A172 (cell line): ENCODE measurements at regions not wholly inside any gene's neighbourhood (a gene's known extent, or its start where the extent isn't known, plus 50 kb on each side); places are given as distances from the start of the nearest gene placed in this dataset.

Experiments used
- DNase-seq: peaks from one replicate; pipeline ENCODE4 v3.0.0-alpha.2; 2015; ENCODE audit warnings: low spot score

DNA sequence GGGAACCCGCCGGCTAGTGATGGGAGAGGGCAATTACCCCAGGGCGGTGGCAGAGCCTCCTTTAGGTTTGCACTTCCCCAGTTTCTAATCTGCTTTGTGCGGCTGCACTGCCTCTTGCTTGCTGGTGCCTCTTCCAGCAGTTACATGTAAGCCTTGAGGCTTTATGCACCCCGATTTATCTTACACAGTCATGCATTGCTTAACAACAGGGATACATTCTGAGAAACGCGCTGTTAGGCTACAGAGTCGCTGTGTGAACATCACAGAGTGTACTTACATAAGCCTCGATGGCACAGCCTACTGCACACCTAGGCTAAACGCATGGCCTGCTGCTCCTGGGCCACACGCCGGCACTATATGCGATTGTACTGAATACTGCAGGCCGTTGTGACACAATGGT lies 155.6 kb upstream of the MKI67 start:
- no peak for DNase-seq

DNA sequence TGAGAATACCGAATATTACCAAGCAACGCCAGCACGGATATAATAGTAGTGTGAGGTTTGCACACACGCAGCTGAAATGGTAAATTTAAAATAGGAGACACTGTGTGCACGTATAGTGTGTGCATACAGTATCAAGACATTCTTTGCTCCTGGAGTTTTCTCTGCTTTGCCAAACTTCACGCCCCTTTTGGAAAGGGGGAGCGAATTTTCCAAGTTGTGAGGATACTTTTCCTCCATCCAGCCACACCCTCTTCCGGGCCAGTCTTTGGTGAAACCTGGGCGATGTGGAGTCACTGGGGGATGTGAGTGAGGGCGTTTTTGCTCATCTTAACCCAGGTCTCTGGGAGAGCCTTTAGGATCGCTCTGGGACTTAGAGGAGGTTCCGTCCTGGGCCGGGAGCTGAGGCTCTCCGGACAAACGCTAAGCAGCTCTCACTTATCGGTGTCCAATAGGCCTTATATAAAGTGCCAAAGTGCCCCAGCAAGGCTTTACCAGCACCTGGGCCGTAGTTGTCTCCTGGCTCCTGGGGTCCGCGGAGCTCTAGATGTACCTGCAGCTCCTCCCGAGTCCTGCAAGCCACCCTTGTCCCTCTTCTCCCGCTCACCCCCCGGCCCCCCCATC lies 160.0 kb upstream of the MKI67 start:
- DNase-seq: no peak

DNA sequence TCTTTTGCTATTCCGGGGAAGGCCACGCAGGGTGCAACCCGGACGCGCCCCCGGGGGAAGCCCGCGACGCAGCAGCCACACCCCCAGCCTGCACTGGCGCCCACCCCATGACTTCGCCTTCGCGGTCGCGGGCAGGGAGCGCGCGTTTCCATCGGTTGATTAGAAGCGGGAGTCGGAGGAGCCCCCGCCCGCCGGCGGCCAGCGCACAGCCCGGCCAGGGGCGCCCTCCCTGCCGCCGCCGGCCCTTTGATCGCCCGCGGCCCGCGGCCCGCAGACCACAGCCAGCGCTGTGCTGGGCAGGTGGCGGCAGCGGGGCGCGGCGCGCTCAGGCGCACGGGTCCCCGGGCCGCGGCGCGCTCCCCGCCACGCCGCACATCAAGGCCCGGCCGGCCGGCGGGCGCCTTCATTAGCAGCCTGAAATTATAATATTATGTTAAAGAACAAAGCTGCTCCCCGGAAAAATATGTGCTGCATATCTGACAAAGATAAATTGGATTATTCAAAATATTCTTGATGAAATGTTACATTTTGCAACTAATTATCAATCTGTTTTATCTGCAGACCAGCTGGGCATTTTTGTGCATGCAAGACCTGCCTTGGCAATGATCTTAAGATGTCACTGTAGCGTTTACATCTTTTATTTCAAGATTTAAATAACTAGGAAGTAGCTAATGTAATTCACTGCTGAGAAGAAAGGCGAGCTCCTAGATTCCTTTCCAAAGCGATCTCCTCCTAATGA lies 160.7 kb upstream of the MKI67 start:
- no peak for DNase-seq

DNA sequence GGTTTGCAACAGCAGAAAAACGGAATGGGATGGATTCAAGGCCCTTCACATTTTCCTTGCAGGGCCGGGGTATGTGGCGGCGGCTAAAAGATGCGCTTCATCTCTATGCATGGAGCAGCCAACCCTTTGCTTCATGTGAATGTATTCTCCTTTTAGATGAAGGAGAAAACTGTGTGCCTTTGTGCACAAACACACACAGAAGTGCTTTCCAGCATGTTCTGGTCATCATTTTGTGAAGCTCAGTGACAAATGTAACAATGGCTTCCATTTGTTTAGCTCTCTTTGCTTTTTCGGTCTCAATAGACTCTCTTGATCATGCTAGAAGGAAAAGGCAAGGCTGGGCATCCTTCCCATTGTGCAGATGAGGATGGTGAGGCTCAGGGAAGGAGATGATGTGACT lies 161.7 kb upstream of the MKI67 start:
- no peak for DNase-seq

DNA sequence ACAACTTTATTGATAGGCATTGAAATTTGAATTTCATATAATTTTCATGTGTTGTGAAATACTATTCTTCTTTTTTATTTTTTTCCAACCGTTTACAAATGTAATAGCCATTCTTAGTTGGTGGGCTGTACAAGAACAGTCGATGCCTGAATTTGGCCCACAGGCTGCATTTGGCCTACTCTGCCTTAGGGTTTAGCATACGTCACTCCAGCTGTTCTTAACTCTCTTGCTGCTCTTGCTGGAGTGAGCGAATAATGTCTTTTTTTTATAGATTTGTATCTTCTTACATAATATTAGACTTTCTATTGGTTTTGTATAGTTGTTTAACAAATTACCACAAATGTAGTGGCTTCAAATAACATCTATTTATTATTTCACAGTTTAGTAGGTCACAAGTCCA lies 163.4 kb upstream of the MKI67 start:
- no peak for DNase-seq

DNA sequence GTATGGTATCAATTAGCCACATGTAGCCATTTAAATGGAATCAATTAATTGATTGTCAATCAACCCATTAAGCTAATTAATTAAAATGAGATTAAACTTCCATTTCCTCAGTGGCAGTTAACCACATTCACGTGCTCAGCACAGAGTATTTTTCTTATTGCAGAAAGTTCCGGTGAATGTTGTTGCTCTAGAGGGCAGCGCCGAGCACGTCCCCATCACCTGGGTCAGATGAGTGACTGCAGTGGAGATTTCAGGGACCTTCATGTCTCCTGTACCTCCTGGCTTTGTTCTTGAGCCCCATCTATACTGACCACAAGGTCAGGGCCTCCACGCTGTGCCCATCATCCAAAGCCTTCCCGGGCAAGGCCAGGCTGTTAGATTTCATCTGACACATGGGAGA lies 168.8 kb upstream of the MKI67 start:
- no peak for DNase-seq

DNA sequence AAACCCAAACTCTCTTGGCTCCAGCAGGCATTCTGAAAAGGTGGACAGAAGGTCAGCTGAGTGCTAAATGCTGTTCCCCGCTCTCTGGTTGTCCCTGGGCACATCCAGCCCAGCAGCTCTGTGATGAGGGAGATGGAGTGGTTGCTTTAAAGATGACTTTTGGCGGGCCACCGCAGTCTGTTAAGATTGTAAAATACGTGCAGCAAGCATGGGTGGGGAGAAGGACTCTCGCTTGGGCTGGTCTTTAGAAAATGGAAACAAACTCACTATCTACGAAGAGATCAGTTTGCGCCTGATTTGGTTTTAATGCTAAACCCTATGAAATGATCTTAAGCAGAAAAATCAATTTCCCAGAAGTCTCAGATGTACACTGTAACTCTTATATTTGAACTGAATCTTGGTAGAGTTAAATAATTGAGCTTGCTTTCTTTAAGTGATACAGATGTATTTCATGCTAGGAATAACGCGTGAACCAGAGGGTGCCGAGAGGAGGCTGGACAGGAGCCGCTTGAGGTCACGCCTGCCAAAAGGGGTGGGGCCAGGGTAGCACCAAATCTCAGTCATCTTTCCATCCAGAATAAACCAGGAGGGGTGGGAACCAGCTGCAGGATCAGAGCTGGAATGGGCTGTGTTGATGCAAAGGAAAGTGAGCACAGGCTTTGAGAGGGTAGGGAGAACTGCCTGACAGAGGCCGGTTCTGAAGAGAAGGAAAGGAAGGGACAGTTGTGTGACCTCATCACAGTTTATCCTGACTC lies 170.2 kb upstream of the MKI67 start:
- no peak for DNase-seq

DNA sequence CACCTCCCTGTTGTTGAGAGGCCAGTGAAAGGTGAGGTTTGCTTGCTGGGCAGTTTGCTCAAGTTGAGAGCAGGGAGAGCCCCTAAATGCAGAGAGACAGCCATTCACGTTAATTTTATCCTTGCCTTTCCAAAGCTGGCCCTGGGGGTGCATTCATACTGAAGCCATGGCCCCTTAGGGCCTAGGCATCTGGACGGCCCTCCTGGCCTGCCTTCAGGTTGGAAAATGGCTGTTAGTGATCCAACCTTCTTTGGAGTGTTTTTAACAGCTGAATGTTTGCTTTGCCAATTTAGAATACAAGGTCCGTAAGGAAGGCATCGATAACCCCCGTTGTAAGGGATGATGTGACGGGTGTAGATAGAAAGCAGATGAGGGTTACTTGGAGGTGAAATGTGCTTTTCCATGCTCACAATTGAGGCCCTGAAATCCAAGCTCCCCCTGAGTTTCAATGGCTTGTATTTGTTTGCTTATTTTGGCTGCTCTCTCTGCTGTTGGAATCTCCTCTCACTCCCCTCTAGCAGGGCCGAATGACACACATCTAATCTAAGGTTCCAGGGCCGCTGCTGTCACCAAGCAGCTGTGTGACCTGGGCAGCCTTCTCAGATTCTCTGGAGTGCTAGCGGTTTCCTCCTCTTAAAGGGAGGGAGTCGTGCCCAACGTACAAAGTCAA lies 171.6 kb upstream of the MKI67 start:
- no peak for DNase-seq

DNA sequence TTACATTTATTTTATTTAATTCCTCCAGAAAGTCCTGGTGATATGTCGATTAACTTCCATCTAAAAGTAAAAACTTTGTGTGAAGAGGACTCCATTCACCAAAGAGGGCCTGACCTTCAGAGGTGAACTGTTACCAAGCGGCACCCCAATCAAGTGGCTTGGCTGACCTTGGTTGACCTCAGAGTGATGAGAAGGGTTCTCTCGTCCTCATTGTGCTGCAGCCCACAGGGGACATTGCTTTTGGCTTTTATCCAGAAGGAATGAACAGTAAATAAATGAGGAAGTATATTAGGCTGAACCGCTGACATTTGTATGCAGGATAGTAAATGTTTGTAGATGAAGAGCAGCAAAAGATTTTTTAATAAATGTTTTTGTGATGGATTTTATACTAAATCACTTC lies 172.4 kb upstream of the MKI67 start:
- no peak for DNase-seq

DNA sequence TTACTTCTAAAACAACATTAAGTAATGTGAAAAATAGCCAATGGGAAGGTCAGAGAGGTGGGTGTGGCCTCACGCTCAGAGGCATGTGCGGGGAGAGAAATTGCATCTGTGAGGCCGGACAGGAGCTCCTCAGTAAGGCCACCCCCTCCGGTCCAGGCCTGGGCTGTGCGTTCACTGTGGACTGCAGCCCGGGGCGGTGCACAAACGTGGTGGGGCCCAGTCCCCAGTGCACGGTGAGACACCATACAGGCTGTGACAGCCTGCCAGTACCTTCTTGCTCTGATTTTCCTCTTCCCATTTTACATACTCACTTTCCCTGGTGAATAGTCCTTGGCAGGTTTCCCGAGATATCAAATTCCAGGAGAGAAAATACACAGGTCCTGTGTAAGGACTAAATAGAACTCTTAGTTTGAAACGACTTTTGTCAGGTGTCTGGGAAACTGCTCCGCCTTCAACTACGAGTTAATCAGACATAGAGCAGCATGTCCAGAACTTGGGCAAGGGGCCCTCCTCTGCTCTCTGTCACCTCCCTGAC lies 174.1 kb upstream of the MKI67 start:
- DNase-seq: no peak

DNA sequence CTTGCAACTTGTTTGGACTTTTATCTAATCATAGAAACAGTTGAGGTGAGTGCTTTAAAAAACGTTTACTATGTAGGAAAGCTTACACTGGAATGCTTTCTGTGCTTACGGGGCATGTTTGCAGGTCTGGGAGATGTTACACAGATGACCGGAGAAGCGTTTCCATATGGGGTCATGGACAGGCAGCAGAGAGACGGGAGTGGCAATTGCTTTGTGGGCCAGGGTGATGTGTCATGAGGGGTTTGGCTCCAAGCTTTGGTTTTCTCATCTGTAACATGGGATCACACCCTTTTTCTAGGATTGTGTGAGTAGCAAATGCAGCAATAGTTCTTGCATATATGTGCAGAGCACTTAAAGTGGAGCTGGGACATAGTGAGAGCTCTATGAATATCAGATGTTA lies 174.8 kb upstream of the MKI67 start:
- no peak for DNase-seq

DNA sequence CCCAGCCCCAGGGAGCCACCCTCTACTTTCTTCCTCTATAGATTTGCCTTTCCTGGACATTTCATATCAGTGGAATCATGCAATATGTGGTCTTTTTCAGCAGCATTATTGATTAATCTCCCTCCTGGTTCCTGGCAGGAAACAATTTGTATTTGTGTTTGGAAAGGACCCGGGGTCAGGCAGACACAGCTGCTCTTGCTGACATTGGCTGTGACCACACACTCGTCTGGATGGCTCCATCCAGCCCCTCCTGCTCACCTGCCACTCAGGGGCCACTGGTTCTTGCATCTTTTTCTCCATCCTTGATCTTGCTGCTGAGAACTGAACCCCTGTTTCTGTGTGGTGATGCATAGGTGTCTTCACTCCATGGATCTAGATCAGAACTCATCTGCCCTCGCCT lies 176.6 kb upstream of the MKI67 start:
- DNase-seq: no peak

DNA sequence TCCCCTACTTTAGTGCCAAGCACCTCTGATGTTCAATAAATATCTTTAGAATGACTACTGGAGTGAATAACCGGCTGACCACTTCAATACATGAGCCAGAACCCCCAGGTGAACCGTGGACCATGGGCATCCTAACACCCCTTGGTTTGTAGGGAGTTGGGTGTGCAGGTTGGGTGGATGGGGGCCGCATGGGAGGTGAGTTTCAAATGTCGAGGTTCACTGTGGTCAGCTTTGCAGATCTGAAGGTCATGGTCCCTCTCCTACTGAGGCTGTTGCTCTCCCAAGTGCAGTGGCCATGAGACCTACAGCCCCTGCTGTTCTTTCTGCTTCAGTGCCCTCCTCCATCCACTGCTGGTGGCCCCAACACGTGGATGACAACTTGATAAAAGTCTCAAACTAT lies 178.0 kb upstream of the MKI67 start:
- no peak for DNase-seq

DNA sequence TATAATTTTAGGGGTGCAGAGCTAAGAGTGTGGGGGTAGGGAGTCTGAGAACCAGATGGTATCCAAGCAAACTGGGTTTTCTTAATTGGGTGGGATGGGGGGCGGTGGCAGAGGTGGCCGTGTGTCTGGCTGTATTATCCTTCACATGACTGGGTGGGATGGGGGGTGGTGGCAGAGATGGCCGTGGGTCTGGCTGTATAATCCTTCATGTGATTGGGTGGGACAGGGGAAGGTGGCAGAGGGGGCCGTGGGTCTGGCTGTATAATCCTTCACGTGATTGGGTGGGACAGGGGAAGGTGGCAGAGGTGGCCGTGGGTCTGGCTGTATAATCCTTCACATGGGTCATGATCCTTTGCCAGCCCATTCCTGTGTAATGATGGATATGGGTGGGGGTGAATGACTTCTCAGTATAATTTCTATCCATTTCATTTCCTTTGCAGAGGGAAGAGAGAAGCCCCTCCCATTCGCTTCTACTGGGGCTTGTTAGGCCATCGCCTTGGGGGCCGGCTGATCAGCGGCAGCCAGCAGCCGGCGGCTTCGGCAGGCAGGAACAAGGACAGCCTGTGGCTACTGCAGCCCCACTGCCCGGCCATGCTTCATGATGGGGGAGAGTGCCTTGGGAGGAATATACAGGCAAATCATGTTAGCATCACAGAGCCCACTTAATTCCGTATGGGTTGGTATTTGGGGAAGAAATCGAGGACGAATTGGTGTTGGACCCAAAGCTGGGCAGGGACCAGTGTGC lies 179.6 kb upstream of the MKI67 start:
- DNase-seq: no peak

DNA sequence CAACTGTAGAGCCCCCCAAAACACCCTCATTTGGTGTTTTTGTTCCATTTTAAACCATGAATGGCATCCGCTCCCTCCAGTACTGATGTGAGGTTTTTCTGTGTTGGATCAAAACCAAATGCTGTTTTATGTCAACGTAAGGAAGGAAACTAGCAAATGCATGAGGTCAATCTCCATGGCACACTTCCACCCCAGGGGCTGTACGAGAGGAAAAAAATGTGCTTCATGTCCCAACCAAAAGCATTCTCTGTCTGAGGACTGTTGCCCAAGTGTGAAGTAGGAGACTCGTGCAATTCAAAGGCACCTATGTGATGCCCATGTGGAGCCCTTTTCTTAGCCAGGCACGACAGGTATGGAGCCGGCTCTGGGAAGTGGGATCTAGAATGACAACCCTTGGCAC lies 180.3 kb upstream of the MKI67 start:
- no peak for DNase-seq

DNA sequence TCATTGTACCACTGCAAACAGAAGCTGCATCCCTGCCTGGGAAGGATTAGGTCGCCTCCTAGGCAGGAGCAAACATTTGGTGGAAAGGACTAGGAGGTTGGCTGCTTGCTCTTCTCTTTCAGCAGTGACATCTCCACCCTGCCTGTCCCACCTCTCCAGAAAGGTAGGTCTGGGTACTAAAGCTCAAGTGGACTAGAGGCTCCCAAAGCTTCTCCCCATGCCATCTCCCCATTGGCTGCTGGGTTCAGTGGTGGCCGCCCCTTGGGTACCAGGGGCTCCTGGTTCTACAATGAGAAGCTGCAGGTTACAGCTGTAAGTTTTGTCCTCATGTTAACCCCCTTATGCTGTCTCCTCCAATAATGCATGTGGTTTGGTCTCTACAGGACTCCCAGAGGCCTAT lies 180.7 kb upstream of the MKI67 start:
- DNase-seq: no peak

DNA sequence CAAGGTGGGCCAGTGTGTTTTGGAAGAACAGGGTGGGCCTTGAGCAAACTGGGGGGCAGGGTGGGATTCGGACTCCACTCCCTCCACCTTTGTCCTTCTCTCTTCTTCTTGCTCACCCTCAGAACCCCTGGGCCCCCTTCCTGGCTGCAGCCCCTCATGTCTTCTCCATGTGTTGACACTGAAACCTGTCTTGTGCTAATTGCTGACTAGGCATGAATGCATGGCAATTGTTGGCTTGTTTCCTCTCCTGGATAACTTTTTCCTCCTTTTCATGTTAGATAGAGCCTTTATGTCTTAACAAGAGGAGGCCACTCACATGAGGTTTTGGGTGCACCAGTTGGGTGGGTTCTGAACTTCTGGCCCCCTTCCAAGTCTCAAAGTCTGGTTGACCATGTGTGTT lies 181.6 kb upstream of the MKI67 start:
- no peak for DNase-seq

DNA sequence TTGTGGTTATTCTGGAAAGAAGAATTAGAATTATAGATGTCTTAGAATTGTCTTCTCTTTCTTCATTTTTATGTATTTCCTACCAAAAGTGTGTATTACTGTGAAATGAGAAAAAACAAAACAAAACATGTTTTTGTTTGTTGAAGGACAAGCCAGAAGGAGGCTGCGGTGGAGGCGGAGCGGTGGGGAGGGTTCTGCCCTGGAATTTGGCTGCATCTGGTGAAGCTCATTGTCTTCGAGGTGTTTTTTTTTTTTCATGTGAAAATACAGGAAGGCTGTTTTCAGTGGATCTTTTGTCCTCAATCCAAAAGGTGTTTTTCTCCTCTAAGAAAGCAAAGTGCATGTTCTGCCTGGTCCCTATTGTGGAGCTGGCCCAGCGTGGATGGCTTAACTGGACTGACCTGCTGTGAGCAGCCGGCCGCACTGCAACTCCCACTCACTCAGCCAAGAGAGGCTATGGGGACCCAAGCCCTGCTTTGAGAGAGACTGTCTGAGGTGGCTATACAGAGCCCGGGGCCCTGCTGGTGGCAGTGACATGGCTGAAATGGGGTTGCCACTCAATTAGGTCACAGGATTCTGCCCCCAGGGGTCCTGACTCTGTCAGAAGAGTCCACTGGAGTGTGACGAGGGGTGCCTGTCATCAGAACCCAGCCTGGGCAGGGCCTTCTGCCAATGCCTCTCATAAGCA lies 184.9 kb upstream of the MKI67 start:
- no peak for DNase-seq

DNA sequence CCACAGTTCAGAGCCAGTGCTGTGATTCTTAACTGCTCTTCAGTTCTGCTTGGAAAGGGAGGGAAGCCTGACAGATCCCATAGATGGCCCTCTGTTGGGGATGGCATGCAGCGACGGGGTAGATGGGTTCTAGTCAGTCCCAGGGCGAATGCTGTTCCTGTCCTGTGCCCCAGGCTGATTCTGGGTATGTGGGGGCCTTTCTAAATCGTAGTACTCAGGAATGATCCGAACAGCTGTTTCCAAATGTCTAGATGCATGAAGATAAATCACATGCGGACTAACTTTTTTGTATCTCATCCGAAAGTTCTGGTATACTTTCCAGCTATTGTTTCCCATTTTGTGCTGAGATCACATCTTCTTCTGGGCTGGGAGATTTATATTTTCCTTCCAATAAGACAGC lies 186.0 kb upstream of the MKI67 start:
- no peak for DNase-seq

DNA sequence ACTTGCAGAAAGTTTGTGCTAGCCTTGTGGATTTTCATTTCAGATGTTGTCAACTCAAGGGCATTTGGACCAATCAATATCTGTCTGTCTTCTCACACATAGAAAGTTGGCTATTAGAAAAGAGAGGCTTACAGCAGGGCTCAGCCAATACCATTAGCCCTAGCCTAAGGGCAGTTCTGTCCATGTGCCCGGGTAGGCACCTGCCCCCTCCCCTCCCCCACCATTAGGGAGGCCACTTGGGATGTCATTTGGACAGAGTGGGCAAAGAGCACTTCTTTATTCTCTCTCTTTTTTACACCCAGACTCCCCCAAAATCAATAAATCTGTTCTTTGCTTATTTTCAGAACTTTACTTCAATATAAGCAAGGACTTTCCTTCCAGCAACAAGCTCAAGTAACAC lies 188.5 kb upstream of the MKI67 start:
- no peak for DNase-seq

DNA sequence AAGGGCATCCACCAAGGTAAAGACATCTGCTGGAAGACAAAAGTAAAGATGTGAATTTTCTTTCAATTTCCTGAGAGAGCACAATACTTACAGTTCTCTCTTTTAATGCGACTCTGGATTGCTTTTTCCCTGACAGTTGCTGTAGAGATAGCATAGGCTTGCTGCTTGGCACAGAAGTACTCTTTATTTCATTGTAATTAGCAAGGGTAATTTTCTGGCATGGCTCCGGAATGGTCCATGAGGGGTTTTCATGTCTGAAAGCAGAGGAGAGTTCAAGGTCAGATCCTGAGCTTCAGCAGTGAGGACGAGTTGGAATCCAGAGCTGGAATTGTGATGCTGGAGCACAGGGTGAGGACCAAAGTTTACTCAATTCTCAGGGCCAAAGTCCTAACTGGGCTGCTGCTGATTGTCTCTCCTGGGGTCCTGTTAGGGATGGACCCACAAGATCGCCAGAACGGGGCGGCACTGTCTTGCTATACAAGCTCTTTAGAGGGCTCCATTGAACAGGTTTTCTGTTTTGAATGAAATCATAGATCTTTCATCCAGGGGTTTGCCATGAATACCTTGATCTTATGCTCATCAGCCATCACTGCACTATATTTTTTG lies 190.0 kb upstream of the MKI67 start:
- DNase-seq: no peak
